ENCODE measurements at regions not wholly inside any gene's neighbourhood (a gene's known extent, or its start where the extent isn't known, plus 50 kb on each side); places are given as distances from the start of the nearest gene placed in this dataset.

GRCh38 chr1:14057640-14058039 is 357.7 kb downstream of the PRDM2 start:
- TF ChIP-seq CTCF (IDR thresholded peaks at IDR 0.05) (no peak), POLR2A (IDR thresholded peaks at IDR 0.05) (no peak), EP300 (IDR thresholded peaks at IDR 0.05) (no peak)
